OCI-LY7 (cell line): ENCODE measurements at regions not wholly inside any gene's neighbourhood (a gene's known extent, or its start where the extent isn't known, plus 50 kb on each side); places are given as distances from the start of the nearest gene placed in this dataset.

Experiments
- EZH2phosphoT487 ChIP-seq: fragments of 200-600 bp; sonication (generic); IDR thresholded peaks from 2 replicates; pipeline ENCODE4 v1.6.1; 2018; ENCODE audit warnings: low read depth, borderline replicate concordance, mild to moderate bottlenecking, mixed run types, antibody characterized with exemption, low read length, moderate library complexity, mixed read lengths
- TF ChIP-seq, protein P1 (sequence below): fragments of 200-600 bp; sonication (generic); conservative IDR thresholded peaks from 2 replicates; pipeline ENCODE4 v1.5.1; 2014; ENCODE audit warnings: mild to moderate bottlenecking, antibody characterized with exemption, low read length, moderate library complexity, mixed read lengths

DNA sequence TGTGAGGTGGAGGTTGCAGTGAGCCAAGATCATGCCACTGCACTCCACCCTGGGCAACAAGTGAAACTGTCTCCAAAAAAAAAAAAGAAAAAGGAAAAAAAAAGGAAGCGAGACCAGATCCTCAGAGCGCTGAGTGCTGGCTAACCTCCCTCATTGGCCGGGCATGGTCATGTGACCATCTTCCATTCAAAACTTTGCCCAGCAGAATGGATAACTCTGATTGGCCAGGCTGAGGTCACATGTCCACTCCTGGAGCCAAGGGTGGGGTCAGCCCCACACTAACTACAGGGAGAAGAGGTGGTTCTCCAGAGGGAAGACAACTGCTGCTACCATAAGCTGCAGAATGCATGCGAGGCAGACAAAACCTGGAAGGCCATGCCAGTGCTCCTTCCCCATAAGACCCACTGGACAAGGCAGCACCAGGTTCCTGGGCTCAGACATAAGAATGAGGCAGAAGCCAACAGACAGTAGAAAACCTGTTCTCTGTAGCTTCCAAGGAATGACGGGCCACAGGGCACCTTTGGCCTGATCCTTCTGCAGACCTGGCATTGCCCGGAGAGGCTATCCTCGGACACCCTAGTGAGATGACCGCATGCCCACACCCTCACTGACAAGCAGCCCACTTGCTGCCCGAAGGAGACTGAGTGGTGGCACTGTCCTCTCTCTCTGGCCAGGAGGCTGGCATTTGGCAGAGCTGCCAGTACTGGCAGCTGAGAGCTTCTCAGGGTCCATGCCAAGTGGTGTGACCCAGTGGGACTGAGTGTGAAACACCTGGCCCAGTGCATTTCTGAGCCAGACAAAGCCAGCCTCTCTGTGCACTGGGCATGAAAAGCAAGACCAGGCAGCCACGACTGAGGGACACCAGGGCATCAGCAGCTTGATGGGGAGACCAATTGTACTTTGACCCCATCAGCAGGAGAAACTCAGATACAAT is 311.9 kb upstream of the SULF2 start:
- TF ChIP-seq, protein P1, sequence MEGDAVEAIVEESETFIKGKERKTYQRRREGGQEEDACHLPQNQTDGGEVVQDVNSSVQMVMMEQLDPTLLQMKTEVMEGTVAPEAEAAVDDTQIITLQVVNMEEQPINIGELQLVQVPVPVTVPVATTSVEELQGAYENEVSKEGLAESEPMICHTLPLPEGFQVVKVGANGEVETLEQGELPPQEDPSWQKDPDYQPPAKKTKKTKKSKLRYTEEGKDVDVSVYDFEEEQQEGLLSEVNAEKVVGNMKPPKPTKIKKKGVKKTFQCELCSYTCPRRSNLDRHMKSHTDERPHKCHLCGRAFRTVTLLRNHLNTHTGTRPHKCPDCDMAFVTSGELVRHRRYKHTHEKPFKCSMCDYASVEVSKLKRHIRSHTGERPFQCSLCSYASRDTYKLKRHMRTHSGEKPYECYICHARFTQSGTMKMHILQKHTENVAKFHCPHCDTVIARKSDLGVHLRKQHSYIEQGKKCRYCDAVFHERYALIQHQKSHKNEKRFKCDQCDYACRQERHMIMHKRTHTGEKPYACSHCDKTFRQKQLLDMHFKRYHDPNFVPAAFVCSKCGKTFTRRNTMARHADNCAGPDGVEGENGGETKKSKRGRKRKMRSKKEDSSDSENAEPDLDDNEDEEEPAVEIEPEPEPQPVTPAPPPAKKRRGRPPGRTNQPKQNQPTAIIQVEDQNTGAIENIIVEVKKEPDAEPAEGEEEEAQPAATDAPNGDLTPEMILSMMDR: no peak
- no peak for TF ChIP-seq EZH2phosphoT487
